Liver (tissue), 8 donors: ENCODE measurements at regions not wholly inside any gene's neighbourhood (a gene's known extent, or its start where the extent isn't known, plus 50 kb on each side); places are given as distances from the start of the nearest gene placed in this dataset.

Source experiments
- DNase-seq: peaks from one replicate; pipeline ENCODE4 v3.0.0-alpha.2; 2017; ENCODE audit warnings: low spot score
- H3K27ac ChIP-seq, 2 donors: one replicate each; pipeline ENCODE4 v1.7.0; 2013; ENCODE audit warnings: inconsistent platforms in 2 of 2, low read length in 2 of 2, control low read depth in 1 of 2, low read depth in 1 of 2, mild to moderate bottlenecking in 1 of 2
- H3K27me3 ChIP-seq, 4 donors: one replicate each; pipeline versions ENCODE4 v1.6.1 to v1.7.0; 2013; ENCODE audit warnings: low read length in 3 of 4, inconsistent platforms in 1 of 4, mild to moderate bottlenecking in 1 of 4, moderate library complexity in 1 of 4; ENCODE audit not compliant: control insufficient read depth in 4 of 4, insufficient read depth in 4 of 4
- H3K36me3 ChIP-seq, 4 donors: one replicate each; pipeline versions ENCODE4 v1.6.1 to v1.7.0; 2013; ENCODE audit warnings: low read length in 3 of 4, mild to moderate bottlenecking in 3 of 4, low read depth in 1 of 4, moderate library complexity in 1 of 4; ENCODE audit not compliant: control insufficient read depth in 4 of 4, insufficient read depth in 3 of 4
- H3K4me1 ChIP-seq, 4 donors: one replicate each; pipeline versions ENCODE4 v1.6.1 to v1.7.0; 2013; ENCODE audit warnings: low read length in 3 of 4, mild to moderate bottlenecking in 3 of 4, moderate library complexity in 1 of 4; ENCODE audit not compliant: control insufficient read depth in 4 of 4, insufficient read depth in 4 of 4
- H3K4me3 ChIP-seq, 3 donors: one replicate each; pipeline versions ENCODE4 v1.6.1 to v1.7.0; 2013; ENCODE audit warnings: low read length in 3 of 3, control low read depth in 1 of 3, low read depth in 1 of 3, mild to moderate bottlenecking in 1 of 3
- H3K9ac ChIP-seq, 2 donors: one replicate each; pipeline ENCODE4 v1.7.0; 2013; ENCODE audit warnings: low read length in 2 of 2, mild to moderate bottlenecking in 2 of 2, moderate library complexity in 2 of 2, control low read depth in 1 of 2, low read depth in 1 of 2
- H3K9me3 ChIP-seq, 4 donors: one replicate each; pipeline versions ENCODE4 v1.6.1 to v1.7.0; 2013; ENCODE audit warnings: low read length in 3 of 4; ENCODE audit not compliant: control insufficient read depth in 4 of 4
- CTCF ChIP-seq: fragments of 150-350 bp; IDR thresholded peaks from 2 replicates; pipeline ENCODE4 v1.5.1; 2017; ENCODE audit warnings: improper control_type of control experiment, low read depth, low read length; ENCODE audit not compliant: missing input control
- EGR1 ChIP-seq, 2 donors: IDR thresholded peaks; 2 replicates each; pipeline ENCODE4 v1.6.1; 2016 to 2018; ENCODE audit warnings: antibody characterized with exemption in 2 of 2, low read depth in 2 of 2
- FOXA1 ChIP-seq: IDR thresholded peaks from 2 replicates; pipeline ENCODE4 v1.6.1; 2016; ENCODE audit warnings: antibody characterized with exemption
- FOXA2 ChIP-seq: IDR thresholded peaks from 2 replicates; pipeline ENCODE4 v1.6.1; 2016; ENCODE audit warnings: antibody characterized with exemption
- HNF4A ChIP-seq, 2 donors: conservative IDR thresholded peaks; 2 replicates each; pipeline ENCODE4 v1.6.1; 2016; ENCODE audit warnings: antibody characterized with exemption in 2 of 2, mild to moderate bottlenecking in 2 of 2
- HNF4G ChIP-seq: IDR thresholded peaks from 2 replicates; pipeline ENCODE4 v1.6.1; 2016; ENCODE audit warnings: antibody characterized with exemption
- MAX ChIP-seq: IDR thresholded peaks from 2 replicates; pipeline ENCODE4 v1.6.1; 2016; ENCODE audit warnings: antibody characterized with exemption
- NR2F2 ChIP-seq: IDR thresholded peaks from 2 replicates; pipeline ENCODE4 v1.6.1; 2016; ENCODE audit warnings: antibody characterized with exemption
- RAD21 ChIP-seq, 2 donors: IDR thresholded peaks; 2 replicates each; pipeline ENCODE4 v1.6.1; 2016; ENCODE audit warnings: antibody characterized with exemption in 2 of 2, mild to moderate bottlenecking in 2 of 2
- REST ChIP-seq: IDR thresholded peaks from 2 replicates; pipeline ENCODE4 v1.6.1; 2016; ENCODE audit warnings: antibody characterized with exemption, mild to moderate bottlenecking
- SP1 ChIP-seq: IDR thresholded peaks from 2 replicates; pipeline ENCODE4 v1.6.1; 2018; ENCODE audit warnings: antibody characterized with exemption, mild to moderate bottlenecking
- TAF1 ChIP-seq: conservative IDR thresholded peaks from 2 replicates; pipeline ENCODE4 v1.6.1; 2016; ENCODE audit warnings: antibody characterized with exemption, mild to moderate bottlenecking
- YY1 ChIP-seq: IDR thresholded peaks from 2 replicates; pipeline ENCODE4 v1.6.1; 2016; ENCODE audit warnings: antibody characterized with exemption, mild to moderate bottlenecking
- WGBS: extraction: QIAGEN DNeasy Blood & Tissue Kit; methylation state at CpG from one replicate; pipeline ENCODE4 v1.1.7; 2013; 5-methylcytosine and 5-hydroxymethylcytosine counted together
- TF ChIP-seq, protein P1 (sequence below): IDR thresholded peaks from 2 replicates; pipeline ENCODE4 v1.6.1; 2016; ENCODE audit warnings: antibody characterized with exemption
- TF ChIP-seq, protein P2 (sequence below): IDR thresholded peaks from 2 replicates; pipeline ENCODE4 v1.6.1; 2016; ENCODE audit warnings: antibody characterized with exemption
- donor health status: healthy.
- donor health status: healthy.
- donor health status: healthy.
- donor health status: healthy.
- donor health status: healthy.

DNA sequence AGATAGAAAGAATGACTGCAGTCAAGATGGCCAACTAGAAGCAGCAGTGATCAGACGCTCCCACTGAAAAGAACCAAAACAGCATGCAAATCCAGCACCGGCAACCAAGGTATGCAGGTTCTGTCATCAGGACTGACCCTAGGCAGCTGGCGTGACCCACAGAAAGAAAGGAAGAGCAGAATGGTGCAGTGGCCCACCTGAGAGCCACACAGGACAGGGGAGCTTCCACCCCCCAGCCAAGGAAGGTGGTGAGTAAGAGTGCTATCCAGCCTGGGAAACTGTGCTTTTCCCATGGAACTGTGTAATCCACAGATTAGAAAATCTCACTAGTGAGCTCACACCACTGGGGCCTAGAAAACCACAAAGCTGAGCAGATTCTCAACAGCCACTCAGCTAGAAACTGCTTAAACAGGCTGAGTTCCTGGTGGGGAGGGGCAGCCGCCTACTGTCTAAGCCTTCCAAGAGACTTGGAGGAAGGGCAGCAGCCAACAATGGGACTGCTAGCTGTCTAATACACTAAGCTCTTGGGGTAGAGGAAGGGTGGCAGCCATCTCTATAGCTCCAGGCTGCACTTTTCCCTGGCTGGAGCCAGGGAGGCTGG, 127.9 kb downstream of the EVA1A start:
- Histone ChIP-seq H3K27me3 (no peaks in the 10 kb centered on the region), H3K36me3 (no peaks in the 10 kb centered on the region), H3K4me3 (no peak overlapping the region), H3K27ac (no peak overlapping the region), H3K4me1 (no peaks in the 10 kb centered on the region), H3K9ac (no peak overlapping the region), H3K9me3 (no peaks in the 10 kb centered on the region)
- 89% methylated on average over 4 of the region's 4 CpGs for WGBS
- DNase-seq, result no peak
- TF ChIP-seq NR2F2 (no peak), YY1 (no peak), RAD21 (IDR thresholded peaks at IDR 0.05) (no peak), HNF4G (no peak), TAF1 (no peak), EGR1 (IDR thresholded peaks at IDR 0.05; ENCODE audit: low read depth in 2 of 2) (no peak), MAX (no peak), FOXA2 (no peak), FOXA1 (no peak), REST (no peak), CTCF (no peak)
- TF ChIP-seq, protein P1, sequence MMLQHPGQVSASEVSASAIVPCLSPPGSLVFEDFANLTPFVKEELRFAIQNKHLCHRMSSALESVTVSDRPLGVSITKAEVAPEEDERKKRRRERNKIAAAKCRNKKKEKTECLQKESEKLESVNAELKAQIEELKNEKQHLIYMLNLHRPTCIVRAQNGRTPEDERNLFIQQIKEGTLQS, result no peak
- TF ChIP-seq, protein P2, sequence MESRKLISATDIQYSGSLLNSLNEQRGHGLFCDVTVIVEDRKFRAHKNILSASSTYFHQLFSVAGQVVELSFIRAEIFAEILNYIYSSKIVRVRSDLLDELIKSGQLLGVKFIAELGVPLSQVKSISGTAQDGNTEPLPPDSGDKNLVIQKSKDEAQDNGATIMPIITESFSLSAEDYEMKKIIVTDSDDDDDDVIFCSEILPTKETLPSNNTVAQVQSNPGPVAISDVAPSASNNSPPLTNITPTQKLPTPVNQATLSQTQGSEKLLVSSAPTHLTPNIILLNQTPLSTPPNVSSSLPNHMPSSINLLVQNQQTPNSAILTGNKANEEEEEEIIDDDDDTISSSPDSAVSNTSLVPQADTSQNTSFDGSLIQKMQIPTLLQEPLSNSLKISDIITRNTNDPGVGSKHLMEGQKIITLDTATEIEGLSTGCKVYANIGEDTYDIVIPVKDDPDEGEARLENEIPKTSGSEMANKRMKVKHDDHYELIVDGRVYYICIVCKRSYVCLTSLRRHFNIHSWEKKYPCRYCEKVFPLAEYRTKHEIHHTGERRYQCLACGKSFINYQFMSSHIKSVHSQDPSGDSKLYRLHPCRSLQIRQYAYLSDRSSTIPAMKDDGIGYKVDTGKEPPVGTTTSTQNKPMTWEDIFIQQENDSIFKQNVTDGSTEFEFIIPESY, result no peak

- no peak overlapping the region for H3K9ac ChIP-seq
- DNase-seq, result no peak
- no peaks in the 10 kb centered on the region for H3K36me3 ChIP-seq
- no peaks in the 10 kb centered on the region for H3K9me3 ChIP-seq
- TF ChIP-seq NR2F2 (no peak), MAX (no peak), HNF4A (conservative IDR thresholded peaks at IDR 0.05) (no peak), SP1 (no peak)
- no peaks in the 10 kb centered on the region for H3K27me3 ChIP-seq
- H3K27ac ChIP-seq, result no peak overlapping the region
- WGBS, result 73% methylated on average over 1 of the region's 1 CpG
- H3K4me3 ChIP-seq, result no peak overlapping the region
- H3K4me1 ChIP-seq, result no peaks in the 10 kb centered on the region
Observed at GRCh38 chr2:75431763-75432162, 129.0 kb downstream of the EVA1A start.
